ENCODE measurements at regions not wholly inside any gene's neighbourhood (a gene's known extent, or its start where the extent isn't known, plus 50 kb on each side); places are given as distances from the start of the nearest gene placed in this dataset.

GRCh38 chr1:43083375-43083891 lies 88.7 kb downstream of the EBNA1BP2 start:
- TF ChIP-seq, protein P1, sequence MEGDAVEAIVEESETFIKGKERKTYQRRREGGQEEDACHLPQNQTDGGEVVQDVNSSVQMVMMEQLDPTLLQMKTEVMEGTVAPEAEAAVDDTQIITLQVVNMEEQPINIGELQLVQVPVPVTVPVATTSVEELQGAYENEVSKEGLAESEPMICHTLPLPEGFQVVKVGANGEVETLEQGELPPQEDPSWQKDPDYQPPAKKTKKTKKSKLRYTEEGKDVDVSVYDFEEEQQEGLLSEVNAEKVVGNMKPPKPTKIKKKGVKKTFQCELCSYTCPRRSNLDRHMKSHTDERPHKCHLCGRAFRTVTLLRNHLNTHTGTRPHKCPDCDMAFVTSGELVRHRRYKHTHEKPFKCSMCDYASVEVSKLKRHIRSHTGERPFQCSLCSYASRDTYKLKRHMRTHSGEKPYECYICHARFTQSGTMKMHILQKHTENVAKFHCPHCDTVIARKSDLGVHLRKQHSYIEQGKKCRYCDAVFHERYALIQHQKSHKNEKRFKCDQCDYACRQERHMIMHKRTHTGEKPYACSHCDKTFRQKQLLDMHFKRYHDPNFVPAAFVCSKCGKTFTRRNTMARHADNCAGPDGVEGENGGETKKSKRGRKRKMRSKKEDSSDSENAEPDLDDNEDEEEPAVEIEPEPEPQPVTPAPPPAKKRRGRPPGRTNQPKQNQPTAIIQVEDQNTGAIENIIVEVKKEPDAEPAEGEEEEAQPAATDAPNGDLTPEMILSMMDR (conservative IDR thresholded peaks at IDR 0.05; ENCODE audit: control insufficient read depth, insufficient read depth, low read depth, low read length) = no peak
- no peak for DNase-seq (ENCODE audit: low read depth)
- no peak overlapping the region for H3K4me3 ChIP-seq (ENCODE audit: control insufficient read depth, low read depth, low read length)

DNA sequence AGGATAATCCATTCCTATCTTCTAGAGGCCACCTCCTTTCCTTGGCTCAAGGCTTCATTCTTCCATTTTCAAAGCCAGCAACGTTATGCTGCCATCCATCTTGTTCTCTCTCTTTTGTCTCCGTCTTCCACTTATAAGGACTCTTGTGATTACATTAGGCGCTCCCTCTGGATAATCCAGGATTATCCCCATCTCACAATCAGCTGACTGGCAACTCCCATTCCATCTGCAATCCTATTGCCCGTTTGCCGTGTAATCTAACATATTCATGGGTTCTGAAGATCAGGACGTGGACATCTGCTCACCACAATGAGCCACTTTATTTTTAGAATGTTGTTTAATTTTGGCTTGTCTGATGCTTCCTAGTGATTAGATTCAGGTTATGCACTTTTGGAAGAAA lies 89.3 kb downstream of the EBNA1BP2 start:
- TF ChIP-seq, protein P1 (conservative IDR thresholded peaks at IDR 0.05; ENCODE audit: control insufficient read depth, insufficient read depth, low read depth, low read length) = no peak
- H3K4me3 ChIP-seq (ENCODE audit: control insufficient read depth, low read depth, low read length) = no peak overlapping the region
- no peak for DNase-seq (ENCODE audit: low read depth)

- TF ChIP-seq, protein P1 (conservative IDR thresholded peaks at IDR 0.05; ENCODE audit: control insufficient read depth, insufficient read depth, low read depth, low read length) = no peak
- no peak overlapping the region for H3K4me3 ChIP-seq (ENCODE audit: control insufficient read depth, low read depth, low read length)
- DNase-seq (ENCODE audit: low read depth) = no peak
Observed at GRCh38 chr1:43077273-43077672, 94.8 kb downstream of the EBNA1BP2 start.

DNA sequence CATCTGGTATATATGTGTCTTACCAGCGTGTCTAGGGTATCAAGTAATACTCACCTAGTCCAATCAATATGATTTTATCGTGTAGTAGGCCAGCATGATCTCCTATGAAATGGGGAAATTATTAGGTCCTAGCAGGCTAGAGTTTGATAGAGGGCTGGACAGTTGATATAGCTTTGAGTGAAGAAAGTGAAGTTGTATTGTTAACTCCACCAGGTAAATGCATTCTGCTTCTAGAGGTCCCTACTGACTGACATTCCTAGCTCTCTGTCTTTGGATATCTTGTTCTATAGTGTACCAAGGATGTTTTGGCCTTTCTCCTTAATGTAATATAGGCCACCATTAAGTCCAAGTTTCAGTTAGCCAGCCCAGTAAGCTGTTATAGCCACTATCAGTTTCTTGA lies 97.4 kb downstream of the EBNA1BP2 start:
- DNase-seq (ENCODE audit: low read depth) = no peak
- TF ChIP-seq, protein P1 (conservative IDR thresholded peaks at IDR 0.05; ENCODE audit: control insufficient read depth, insufficient read depth, low read depth, low read length) = no peak
- no peak overlapping the region for H3K4me3 ChIP-seq (ENCODE audit: control insufficient read depth, low read depth, low read length)

DNA sequence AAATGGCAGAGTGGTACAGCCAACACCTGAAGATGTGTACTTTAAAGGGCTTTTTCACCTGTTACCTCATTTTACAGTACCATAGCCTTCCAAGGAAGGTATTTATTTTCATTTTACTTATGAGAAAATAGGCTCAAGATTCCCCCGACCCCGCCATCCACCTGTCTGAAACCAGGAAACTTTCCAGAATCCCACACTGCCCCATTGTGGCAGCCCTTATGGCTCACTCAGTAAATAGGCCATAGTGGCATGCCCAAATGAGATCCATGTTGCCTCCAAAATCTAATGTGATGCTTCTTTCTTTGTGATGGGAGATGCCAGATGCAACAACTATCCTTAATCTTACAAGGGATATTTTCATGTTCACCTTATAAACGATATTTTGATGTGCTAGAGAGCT lies 97.8 kb downstream of the EBNA1BP2 start:
- no peak for DNase-seq (ENCODE audit: low read depth)
- TF ChIP-seq, protein P1 (conservative IDR thresholded peaks at IDR 0.05; ENCODE audit: control insufficient read depth, insufficient read depth, low read depth, low read length) = no peak
- H3K4me3 ChIP-seq (ENCODE audit: control insufficient read depth, low read depth, low read length) = no peak overlapping the region

GRCh38 chr1:43073490-43074230 lies 98.4 kb downstream of the EBNA1BP2 start:
- TF ChIP-seq, protein P1 (conservative IDR thresholded peaks at IDR 0.05; ENCODE audit: control insufficient read depth, insufficient read depth, low read depth, low read length) = peak; percentile 76
- H3K4me3 ChIP-seq (ENCODE audit: control insufficient read depth, low read depth, low read length) = no peak overlapping the region
- DNase-seq (ENCODE audit: low read depth) = peak; percentile 65
